SK-N-SH treated with all-trans-retinoic acid at 6 μM for 48 hours (cell line): ENCODE measurements at regions not wholly inside any gene's neighbourhood (a gene's known extent, or its start where the extent isn't known, plus 50 kb on each side); places are given as distances from the start of the nearest gene placed in this dataset.

Experiments
- ATAC-seq: fragments of 200-7000 bp; cut with Tn5 transposase; 3 replicates; pipeline ENCODE4 v1.9.1; 2020; ENCODE audit warnings: mild to moderate bottlenecking, moderate library complexity
- BACH2 ChIP-seq: fragments of 250-450 bp; sonication (Bioruptor Pico); IDR thresholded peaks from 2 replicates; pipeline ENCODE4 v1.9.0; 2021; ENCODE audit warnings: mild to moderate bottlenecking, borderline replicate concordance
- CREB5 ChIP-seq: fragments of 250-450 bp; sonication (Bioruptor Pico); IDR thresholded peaks from 2 replicates; pipeline ENCODE4 v1.5.1; 2020; ENCODE audit warnings: low read depth, mild to moderate bottlenecking, moderate library complexity
- CSDC2 ChIP-seq: fragments of 250-450 bp; sonication (Bioruptor Pico); IDR thresholded peaks from 2 replicates; pipeline ENCODE4 v1.5.0; 2020; ENCODE audit warnings: mild to moderate bottlenecking, moderate library complexity
- ESRRG ChIP-seq: fragments of 250-450 bp; sonication (Bioruptor Pico); IDR thresholded peaks from 2 replicates; pipeline ENCODE4 v1.6.1; 2021; ENCODE audit warnings: mild to moderate bottlenecking
- GLIS3 ChIP-seq: fragments of 250-450 bp; sonication (Bioruptor Pico); IDR thresholded peaks from 2 replicates; pipeline ENCODE4 v1.5.0; 2020; ENCODE audit warnings: mild to moderate bottlenecking, moderate library complexity
- PATZ1 ChIP-seq: fragments of 250-450 bp; sonication (Bioruptor Pico); IDR thresholded peaks from 2 replicates; pipeline ENCODE4 v1.8.0; 2020; ENCODE audit warnings: mild to moderate bottlenecking, moderate library complexity, borderline replicate concordance
- POU6F1 ChIP-seq: fragments of 250-450 bp; sonication (Bioruptor Pico); IDR thresholded peaks from 2 replicates; pipeline ENCODE4 v1.8.0; 2021; ENCODE audit warnings: low read depth, mild to moderate bottlenecking, moderate library complexity, borderline replicate concordance
- PPARA ChIP-seq: fragments of 250-450 bp; sonication (Bioruptor Pico); IDR thresholded peaks from 2 replicates; pipeline ENCODE4 v1.5.0; 2020; ENCODE audit warnings: mild to moderate bottlenecking, borderline replicate concordance
- RARB ChIP-seq: fragments of 250-450 bp; sonication (Bioruptor Pico); IDR thresholded peaks from 2 replicates; pipeline ENCODE4 v1.8.0; 2021; ENCODE audit warnings: mild to moderate bottlenecking, moderate library complexity
- SNAI2 ChIP-seq: fragments of 250-450 bp; sonication (Bioruptor Pico); IDR thresholded peaks from 2 replicates; pipeline ENCODE4 v1.5.0; 2020; ENCODE audit warnings: mild to moderate bottlenecking, moderate library complexity
- TCF4 ChIP-seq: fragments of 250-450 bp; sonication (Bioruptor Pico); IDR thresholded peaks from 2 replicates; pipeline ENCODE4 v1.8.0; 2021; ENCODE audit warnings: mild to moderate bottlenecking, moderate library complexity, borderline replicate concordance
- TOX ChIP-seq: fragments of 250-450 bp; sonication (Bioruptor Pico); IDR thresholded peaks from 2 replicates; pipeline ENCODE4 v1.8.0; 2021; ENCODE audit warnings: mild to moderate bottlenecking, moderate library complexity, borderline replicate concordance
- TSHZ2 ChIP-seq: fragments of 250-450 bp; sonication (Bioruptor Pico); IDR thresholded peaks from 2 replicates; pipeline ENCODE4 v1.5.0; 2020; ENCODE audit warnings: mild to moderate bottlenecking, moderate library complexity
- ZC3H10 ChIP-seq: fragments of 250-450 bp; sonication (Bioruptor Pico); IDR thresholded peaks from 2 replicates; pipeline ENCODE4 v1.5.1; 2021; ENCODE audit warnings: mild to moderate bottlenecking, moderate library complexity
- ZFP3 ChIP-seq: fragments of 250-450 bp; sonication (Bioruptor Pico); IDR thresholded peaks from 2 replicates; pipeline ENCODE4 v1.5.0; 2020; ENCODE audit warnings: mild to moderate bottlenecking, moderate library complexity
- ZFP30 ChIP-seq: fragments of 450-650 bp; formaldehyde crosslinking; IDR thresholded peaks from 2 replicates; pipeline ENCODE4 v1.5.0; 2022; ENCODE audit warnings: mild to moderate bottlenecking, moderate library complexity
- ZNF565 ChIP-seq: fragments of 450-650 bp; formaldehyde crosslinking; conservative IDR thresholded peaks from 2 replicates; pipeline ENCODE4 v1.5.0; 2020; ENCODE audit warnings: low read depth, mild to moderate bottlenecking, moderate library complexity
- ZNF70 ChIP-seq: fragments of 450-650 bp; formaldehyde crosslinking; IDR thresholded peaks from 2 replicates; pipeline ENCODE4 v1.5.0; 2020; ENCODE audit warnings: mild to moderate bottlenecking, moderate library complexity
- ZNF8 ChIP-seq: fragments of 450-650 bp; formaldehyde crosslinking; IDR thresholded peaks from 2 replicates; pipeline ENCODE4 v1.5.0; 2020; ENCODE audit warnings: mild to moderate bottlenecking, moderate library complexity

GRCh38 chr14:56887216-56887615, 76.9 kb upstream of the OTX2 start (continued):
- no peak for TF ChIP-seq GLIS3
- no peak for TF ChIP-seq TOX (CRISPR knock-in tag)
- no peak for TF ChIP-seq ZFP30 (CRISPR knock-in tag)
- no peak for TF ChIP-seq BACH2
- no peak for TF ChIP-seq POU6F1 (CRISPR knock-in tag)
- TF ChIP-seq, all 23 proteins: peak for 0

- TF ChIP-seq TCF4 (no peak), ZFP30 (CRISPR knock-in tag) (no peak), PATZ1 (CRISPR knock-in tag) (no peak), CSDC2 (no peak), RARB (CRISPR knock-in tag) (no peak), ZNF70 (CRISPR knock-in tag) (no peak), ZNF8 (CRISPR knock-in tag) (no peak), ZFP3 (CRISPR knock-in tag) (no peak), CREB5 (CRISPR knock-in tag) (no peak), GLIS3 (no peak)
- ATAC-seq = no peak
These were observed 76.3 kb upstream of the OTX2 start for GRCh38 chr14:56886471-56887062.

- ATAC-seq = no peak
- TF ChIP-seq ESRRG = no peak
- no peak for TF ChIP-seq ZC3H10
- no peak for TF ChIP-seq PPARA (CRISPR knock-in tag)
- TF ChIP-seq GLIS3 = no peak
- no peak for TF ChIP-seq CREB5 (CRISPR knock-in tag)
- no peak for TF ChIP-seq ZNF565 (CRISPR knock-in tag)
- no peak for TF ChIP-seq TCF4
- TF ChIP-seq ZFP30 (CRISPR knock-in tag) = no peak
- no peak for TF ChIP-seq CSDC2
- TF ChIP-seq TSHZ2 (CRISPR knock-in tag) = no peak
- no peak for TF ChIP-seq PATZ1 (CRISPR knock-in tag)
- TF ChIP-seq ZNF70 (CRISPR knock-in tag) = no peak
- TF ChIP-seq SNAI2 (CRISPR knock-in tag) = no peak
- no peak for TF ChIP-seq ZNF8 (CRISPR knock-in tag)
These were observed 75.5 kb upstream of the OTX2 start for GRCh38 chr14:56885825-56886224.
